ENCODE measurements at regions not wholly inside any gene's neighbourhood (a gene's known extent, or its start where the extent isn't known, plus 50 kb on each side); places are given as distances from the start of the nearest gene placed in this dataset.

DNA sequence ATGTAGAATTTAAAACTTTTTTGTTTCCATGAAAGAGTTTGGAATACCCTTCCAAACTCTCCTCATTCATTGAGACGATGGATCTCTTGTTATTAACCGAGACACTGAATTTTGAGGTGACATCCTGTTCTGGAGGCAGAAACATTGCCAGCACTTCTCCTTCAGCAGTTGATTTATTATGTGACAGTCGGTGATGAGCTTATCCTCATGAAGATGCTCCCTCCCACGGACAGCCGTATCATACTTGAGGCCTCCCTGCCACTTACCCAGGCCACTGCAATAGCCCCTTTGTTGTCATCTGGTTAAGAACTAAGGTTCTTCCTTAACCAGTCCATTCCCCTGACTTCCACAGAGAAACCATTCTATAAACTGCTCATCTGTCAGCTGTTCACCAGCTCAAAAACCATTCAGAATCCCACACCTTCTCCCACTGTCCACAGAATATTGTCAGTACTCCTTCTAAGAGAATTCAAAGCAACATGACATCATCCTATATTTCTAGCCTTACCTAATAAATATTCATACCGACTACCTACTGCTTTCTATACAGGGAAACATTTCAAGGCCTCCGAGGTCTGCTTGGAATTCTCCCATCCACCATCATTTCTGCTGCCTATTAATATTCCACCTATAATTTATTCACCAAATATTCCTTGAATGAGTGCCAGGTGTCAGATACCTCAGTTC lies 139.0 kb upstream of the TRIB2 start:
- Histone ChIP-seq H3K36me3 (no peaks in the 10 kb centered on the region), H3K4me3 (no peak overlapping the region), H3K9me3 (no peaks in the 10 kb centered on the region), H3K27ac (no peak overlapping the region), H3K27me3 (no peaks in the 10 kb centered on the region), H3K4me1 (no peaks in the 10 kb centered on the region)
- intact Hi-C loops (cut with DNase I) = no loop called here
- TF ChIP-seq CTCF (IDR thresholded peaks at IDR 0.05) (no peak), POLR2AphosphoS5 (IDR thresholded peaks at IDR 0.05; ENCODE audit: insufficient read depth in 1 of 2, low read depth in 1 of 2) (no peak), POLR2A (IDR thresholded peaks at IDR 0.05) (no peak)
- no peak for DNase-seq (ENCODE audit: extremely low spot score in 2 of 2)

DNA sequence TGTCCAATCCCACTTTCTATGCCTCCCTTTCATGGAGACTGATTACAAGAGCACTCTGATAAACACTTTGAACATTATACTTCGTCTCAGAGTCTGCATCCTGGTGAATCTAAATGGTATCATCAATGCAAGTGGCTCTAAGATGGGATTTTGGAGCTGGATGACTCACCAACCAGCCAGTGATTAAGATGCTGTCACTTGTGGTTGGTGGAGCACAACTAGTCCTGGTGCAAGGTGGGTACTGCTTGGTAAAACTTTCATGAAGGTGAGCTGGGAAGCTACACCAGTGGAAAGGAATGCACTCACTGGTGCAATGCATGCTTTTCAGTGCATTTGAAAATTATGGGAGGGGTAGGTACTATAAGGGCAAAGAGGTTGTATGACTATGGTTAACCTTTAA lies 137.7 kb upstream of the TRIB2 start:
- Histone ChIP-seq H3K36me3 (no peaks in the 10 kb centered on the region), H3K27me3 (no peaks in the 10 kb centered on the region), H3K27ac (no peak overlapping the region), H3K9me3 (no peaks in the 10 kb centered on the region), H3K4me3 (no peak overlapping the region), H3K4me1 (no peaks in the 10 kb centered on the region)
- DNase-seq (ENCODE audit: extremely low spot score in 2 of 2) = no peak
- TF ChIP-seq CTCF (IDR thresholded peaks at IDR 0.05) (no peak), POLR2AphosphoS5 (IDR thresholded peaks at IDR 0.05; ENCODE audit: insufficient read depth in 1 of 2, low read depth in 1 of 2) (no peak), POLR2A (IDR thresholded peaks at IDR 0.05) (no peak)
- intact Hi-C loops (cut with DNase I) = no loop called here

- DNase-seq (ENCODE audit: extremely low spot score in 2 of 2) = no peak
- H3K4me1 ChIP-seq = no peaks in the 10 kb centered on the region
- no peaks in the 10 kb centered on the region for H3K9me3 ChIP-seq
- no peak overlapping the region for H3K4me3 ChIP-seq
- H3K36me3 ChIP-seq = no peaks in the 10 kb centered on the region
- intact Hi-C loops (cut with DNase I) = no loop called here
- no peak overlapping the region for H3K27ac ChIP-seq
- H3K27me3 ChIP-seq = no peaks in the 10 kb centered on the region
- TF ChIP-seq POLR2AphosphoS5 (IDR thresholded peaks at IDR 0.05; ENCODE audit: insufficient read depth in 1 of 2, low read depth in 1 of 2) (no peak), POLR2A (IDR thresholded peaks at IDR 0.05) (no peak), CTCF (IDR thresholded peaks at IDR 0.05) (no peak)
Measured at GRCh38 chr2:12584338-12584737, 132.4 kb upstream of the TRIB2 start.

DNA sequence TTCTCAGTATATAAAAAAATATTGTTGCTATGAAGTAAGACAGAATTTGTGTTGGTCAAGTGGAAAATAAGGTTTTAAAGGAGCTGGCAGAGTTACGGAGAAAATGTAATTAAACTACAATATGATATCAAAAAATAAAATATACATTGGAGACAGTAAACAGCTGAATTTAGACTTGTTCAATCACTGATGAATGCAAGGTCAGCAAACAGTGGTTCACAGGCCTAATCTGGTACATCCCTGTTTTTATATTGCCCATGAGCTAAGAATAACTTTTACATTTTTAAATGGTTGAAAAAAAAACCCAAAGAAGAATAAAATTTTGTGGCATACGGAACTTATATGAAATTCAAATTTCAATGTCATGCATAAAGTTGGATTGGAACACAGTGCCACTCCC lies 131.0 kb upstream of the TRIB2 start:
- Histone ChIP-seq H3K9me3 (no peaks in the 10 kb centered on the region), H3K27ac (no peak overlapping the region), H3K27me3 (no peaks in the 10 kb centered on the region), H3K4me1 (no peaks in the 10 kb centered on the region), H3K36me3 (no peaks in the 10 kb centered on the region), H3K4me3 (no peak overlapping the region)
- intact Hi-C loops (cut with DNase I) = no loop called here
- no peak for DNase-seq (ENCODE audit: extremely low spot score in 2 of 2)
- TF ChIP-seq CTCF (IDR thresholded peaks at IDR 0.05) = no peak
- no peak for TF ChIP-seq POLR2AphosphoS5 (IDR thresholded peaks at IDR 0.05; ENCODE audit: insufficient read depth in 1 of 2, low read depth in 1 of 2)
- TF ChIP-seq POLR2A (IDR thresholded peaks at IDR 0.05) = no peak

- no peak for DNase-seq (ENCODE audit: extremely low spot score in 2 of 2)
- no peaks in the 10 kb centered on the region for H3K9me3 ChIP-seq
- no peaks in the 10 kb centered on the region for H3K36me3 ChIP-seq
- intact Hi-C loops (cut with DNase I) = no loop called here
- H3K27ac ChIP-seq = no peak overlapping the region
- H3K27me3 ChIP-seq = no peaks in the 10 kb centered on the region
- TF ChIP-seq CTCF (IDR thresholded peaks at IDR 0.05) = no peak
- no peak for TF ChIP-seq POLR2AphosphoS5 (IDR thresholded peaks at IDR 0.05; ENCODE audit: insufficient read depth in 1 of 2, low read depth in 1 of 2)
- TF ChIP-seq POLR2A (IDR thresholded peaks at IDR 0.05) = no peak
- no peak overlapping the region for H3K4me3 ChIP-seq
- no peaks in the 10 kb centered on the region for H3K4me1 ChIP-seq
Measured at GRCh38 chr2:12587228-12587627, 129.5 kb upstream of the TRIB2 start.
